ENCODE measurements at regions not wholly inside any gene's neighbourhood (a gene's known extent, or its start where the extent isn't known, plus 50 kb on each side); places are given as distances from the start of the nearest gene placed in this dataset.

- Histone ChIP-seq H3K27me3 (no peaks in the 10 kb centered on the region), H3K4me3 (no peak overlapping the region), H3K9me3 (no peaks in the 10 kb centered on the region), H3K4me1 (no peaks in the 10 kb centered on the region), H3K27ac (no peak overlapping the region), H3K36me3 (no peaks in the 10 kb centered on the region)
- ATAC-seq (no peak), DNase-seq (no peak)
- intact Hi-C loops (cut with DNase I): no loop called here
- TF ChIP-seq CTCF (IDR thresholded peaks at IDR 0.05): no peak
- TF ChIP-seq POLR2A (IDR thresholded peaks at IDR 0.05): no peak
- WGBS (ENCODE audit: insufficient coverage, low coverage, low lambda C conversion rate, missing lambda C conversion rate): 38% methylated on average over 1 of the region's 1 CpG
Measured at GRCh38 chr4:60175241-60175640, 1024.9 kb upstream of the ADGRL3 start.

GRCh38 chr4:60187428-60187827, 1012.7 kb upstream of the ADGRL3 start:
- DNase-seq (no peak), ATAC-seq (no peak)
- Histone ChIP-seq H3K27me3 (no peaks in the 10 kb centered on the region), H3K36me3 (no peaks in the 10 kb centered on the region), H3K4me3 (no peak overlapping the region), H3K4me1 (no peaks in the 10 kb centered on the region), H3K9me3 (no peaks in the 10 kb centered on the region), H3K27ac (no peak overlapping the region)
- 100% methylated on average over 1 of the region's 3 CpGs for WGBS (ENCODE audit: insufficient coverage, low coverage, low lambda C conversion rate, missing lambda C conversion rate)
- intact Hi-C loops (cut with DNase I): no loop called here
- no peak for TF ChIP-seq POLR2A (IDR thresholded peaks at IDR 0.05)
- TF ChIP-seq CTCF (IDR thresholded peaks at IDR 0.05): no peak

GRCh38 chr4:60189286-60189685, 1010.8 kb upstream of the ADGRL3 start:
- Histone ChIP-seq H3K27me3 (no peaks in the 10 kb centered on the region), H3K9me3 (no peaks in the 10 kb centered on the region), H3K4me3 (no peak overlapping the region), H3K27ac (no peak overlapping the region), H3K4me1 (no peaks in the 10 kb centered on the region), H3K36me3 (no peaks in the 10 kb centered on the region)
- intact Hi-C loops (cut with DNase I): no loop called here
- DNase-seq: no peak
- ATAC-seq: no peak
- 55% methylated on average over 5 of the region's 5 CpGs for WGBS (ENCODE audit: insufficient coverage, low coverage, low lambda C conversion rate, missing lambda C conversion rate)
- TF ChIP-seq POLR2A (IDR thresholded peaks at IDR 0.05) (no peak), CTCF (IDR thresholded peaks at IDR 0.05) (no peak)

GRCh38 chr4:60194214-60194613, 1005.9 kb upstream of the ADGRL3 start:
- Histone ChIP-seq H3K27me3 (no peaks in the 10 kb centered on the region), H3K4me1 (no peaks in the 10 kb centered on the region), H3K36me3 (no peaks in the 10 kb centered on the region), H3K4me3 (no peak overlapping the region), H3K9me3 (no peaks in the 10 kb centered on the region), H3K27ac (no peak overlapping the region)
- ATAC-seq (no peak), DNase-seq (no peak)
- TF ChIP-seq POLR2A (IDR thresholded peaks at IDR 0.05): no peak
- no peak for TF ChIP-seq CTCF (IDR thresholded peaks at IDR 0.05)
- intact Hi-C loops (cut with DNase I): no loop called here
- 56% methylated on average over 1 of the region's 1 CpG for WGBS (ENCODE audit: insufficient coverage, low coverage, low lambda C conversion rate, missing lambda C conversion rate)

GRCh38 chr4:60195256-60195655, 1004.9 kb upstream of the ADGRL3 start:
- intact Hi-C loops (cut with DNase I): no loop called here
- Histone ChIP-seq H3K27me3 (no peaks in the 10 kb centered on the region), H3K4me1 (no peaks in the 10 kb centered on the region), H3K27ac (no peak overlapping the region), H3K36me3 (no peaks in the 10 kb centered on the region), H3K4me3 (no peak overlapping the region), H3K9me3 (no peaks in the 10 kb centered on the region)
- no peak for TF ChIP-seq CTCF (IDR thresholded peaks at IDR 0.05)
- no peak for TF ChIP-seq POLR2A (IDR thresholded peaks at IDR 0.05)
- no peak for ATAC-seq
- WGBS (ENCODE audit: insufficient coverage, low coverage, low lambda C conversion rate, missing lambda C conversion rate): 25% methylated on average over 2 of the region's 2 CpGs
- no peak for DNase-seq

Measured in right lobe of liver (tissue), 6 donors.